ENCODE measurements at regions not wholly inside any gene's neighbourhood (a gene's known extent, or its start where the extent isn't known, plus 50 kb on each side); places are given as distances from the start of the nearest gene placed in this dataset.
"Not testable (repeated sequence)": the region's sequence is repeated elsewhere in the genome, so short reads cannot be mapped to it uniquely, and the experiment has no call there.

DNA sequence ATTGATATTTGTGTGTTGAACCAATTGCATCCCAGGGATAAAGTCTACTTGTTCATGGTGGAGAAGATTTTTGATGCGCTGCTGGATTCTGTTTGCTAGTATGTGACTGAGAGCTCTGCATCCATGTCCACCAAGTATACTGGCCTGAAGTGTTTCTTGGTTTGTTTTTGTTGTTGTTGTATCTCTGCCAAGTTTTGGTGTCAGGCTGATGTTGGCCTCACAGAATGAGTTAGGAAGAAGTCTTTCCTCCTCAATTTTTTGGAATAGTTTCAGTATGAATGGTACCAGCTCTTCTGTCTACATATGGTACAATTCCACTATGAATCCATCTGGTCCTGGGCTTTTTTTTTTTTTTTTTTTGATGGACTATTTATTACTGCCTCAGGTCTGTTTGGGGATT, 50.9 kb upstream of the OSTN start:
- H3K27ac ChIP-seq (ENCODE audit: low read length): no peak overlapping the region
- no peaks in the 10 kb centered on the region for H3K27me3 ChIP-seq (ENCODE audit: control insufficient read depth, insufficient read depth, low read length)
- no CpG with 5 or more reads among the region's 1 CpG for WGBS (ENCODE audit: insufficient coverage)
- no peak for DNase-seq
- H3K36me3 ChIP-seq (ENCODE audit: control insufficient read depth, insufficient read depth, low read length): no peaks in the 10 kb centered on the region
- no peaks in the 10 kb centered on the region for H3K4me1 ChIP-seq (ENCODE audit: control insufficient read depth, insufficient read depth, low read length)
- H3K9me3 ChIP-seq (replicated peaks; ENCODE audit: control insufficient read depth, low read depth, low read length): no peaks in the 10 kb centered on the region
- H3K4me3 ChIP-seq (ENCODE audit: low read length): no peak overlapping the region

DNA sequence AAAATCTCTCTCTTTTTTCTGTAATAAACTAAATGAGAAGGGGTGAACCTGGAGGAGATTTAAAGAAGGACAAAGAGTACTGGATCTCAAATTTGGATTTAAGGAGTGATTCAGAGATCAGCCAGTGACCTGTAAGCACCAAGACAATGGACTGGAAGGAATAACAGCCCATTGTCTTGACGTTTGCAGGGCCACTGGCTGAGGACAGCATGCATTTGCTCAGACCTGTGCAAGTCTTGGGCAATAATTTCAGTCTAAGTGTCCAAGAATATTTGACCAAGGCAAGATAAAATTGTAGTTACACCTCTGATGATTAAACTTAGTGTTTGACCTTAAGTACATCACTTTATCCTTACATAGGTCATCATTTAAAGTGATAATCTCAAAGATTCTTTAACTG, 55.8 kb upstream of the OSTN start:
- WGBS (ENCODE audit: insufficient coverage): 22% methylated on average over 1 of the region's 1 CpG
- H3K4me3 ChIP-seq (ENCODE audit: low read length): no peak overlapping the region
- DNase-seq: no peak
- no peaks in the 10 kb centered on the region for H3K27me3 ChIP-seq (ENCODE audit: control insufficient read depth, insufficient read depth, low read length)
- H3K36me3 ChIP-seq (ENCODE audit: control insufficient read depth, insufficient read depth, low read length): no peaks in the 10 kb centered on the region
- no peaks in the 10 kb centered on the region for H3K9me3 ChIP-seq (replicated peaks; ENCODE audit: control insufficient read depth, low read depth, low read length)
- no peak overlapping the region for H3K27ac ChIP-seq (ENCODE audit: low read length)
- no peaks in the 10 kb centered on the region for H3K4me1 ChIP-seq (ENCODE audit: control insufficient read depth, insufficient read depth, low read length)

DNA sequence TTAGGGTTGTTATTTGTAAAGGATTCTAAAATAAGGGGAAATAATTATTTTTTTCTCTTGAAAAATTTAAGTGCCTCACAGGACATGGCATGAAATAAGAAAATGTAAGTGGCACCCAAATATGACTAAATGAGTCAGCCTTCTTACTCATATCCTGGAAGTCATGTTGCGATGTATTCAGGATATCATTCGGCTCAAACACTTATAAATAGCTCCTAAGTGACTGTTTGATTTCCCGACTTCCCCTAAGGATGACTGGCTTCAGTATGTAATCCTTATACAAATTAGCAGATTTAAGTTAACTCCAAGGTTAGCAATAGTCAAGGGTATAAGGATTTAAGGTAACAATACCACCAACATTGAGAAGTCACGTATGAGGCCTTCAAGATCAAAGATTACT, 57.3 kb upstream of the OSTN start:
- no peaks in the 10 kb centered on the region for H3K4me1 ChIP-seq (ENCODE audit: control insufficient read depth, insufficient read depth, low read length)
- no peaks in the 10 kb centered on the region for H3K36me3 ChIP-seq (ENCODE audit: control insufficient read depth, insufficient read depth, low read length)
- H3K9me3 ChIP-seq (replicated peaks; ENCODE audit: control insufficient read depth, low read depth, low read length): no peaks in the 10 kb centered on the region
- DNase-seq: no peak
- WGBS (ENCODE audit: insufficient coverage): 80% methylated on average over 2 of the region's 4 CpGs
- H3K27ac ChIP-seq (ENCODE audit: low read length): no peak overlapping the region
- H3K4me3 ChIP-seq (ENCODE audit: low read length): no peak overlapping the region
- no peaks in the 10 kb centered on the region for H3K27me3 ChIP-seq (ENCODE audit: control insufficient read depth, insufficient read depth, low read length)

DNA sequence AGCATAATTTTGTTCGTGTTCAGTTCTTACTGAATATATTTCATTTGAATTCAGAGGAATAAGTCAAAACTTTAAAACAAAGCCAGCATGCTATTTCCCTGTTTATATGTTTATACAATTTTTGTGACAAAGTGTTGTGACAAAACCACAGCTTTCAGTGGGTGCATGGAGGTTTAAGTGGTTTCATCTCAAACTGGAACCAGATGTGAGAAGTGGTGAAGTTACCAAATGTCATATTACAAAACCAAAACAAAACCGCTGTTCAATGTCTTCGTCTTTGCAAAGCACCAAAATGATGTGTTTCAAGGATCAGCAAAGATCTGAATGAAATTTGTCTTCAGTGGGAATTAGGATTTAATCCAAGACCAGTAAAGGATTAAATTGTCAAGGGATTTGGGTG, 59.3 kb upstream of the OSTN start:
- Histone ChIP-seq H3K9me3 (replicated peaks; ENCODE audit: control insufficient read depth, low read depth, low read length) (no peaks in the 10 kb centered on the region), H3K4me3 (ENCODE audit: low read length) (no peak overlapping the region), H3K36me3 (ENCODE audit: control insufficient read depth, insufficient read depth, low read length) (no peaks in the 10 kb centered on the region), H3K27ac (ENCODE audit: low read length) (no peak overlapping the region), H3K27me3 (ENCODE audit: control insufficient read depth, insufficient read depth, low read length) (no peaks in the 10 kb centered on the region), H3K4me1 (ENCODE audit: control insufficient read depth, insufficient read depth, low read length) (no peaks in the 10 kb centered on the region)
- no peak for DNase-seq
- no CpG with 5 or more reads among the region's 3 CpGs for WGBS (ENCODE audit: insufficient coverage)

DNA sequence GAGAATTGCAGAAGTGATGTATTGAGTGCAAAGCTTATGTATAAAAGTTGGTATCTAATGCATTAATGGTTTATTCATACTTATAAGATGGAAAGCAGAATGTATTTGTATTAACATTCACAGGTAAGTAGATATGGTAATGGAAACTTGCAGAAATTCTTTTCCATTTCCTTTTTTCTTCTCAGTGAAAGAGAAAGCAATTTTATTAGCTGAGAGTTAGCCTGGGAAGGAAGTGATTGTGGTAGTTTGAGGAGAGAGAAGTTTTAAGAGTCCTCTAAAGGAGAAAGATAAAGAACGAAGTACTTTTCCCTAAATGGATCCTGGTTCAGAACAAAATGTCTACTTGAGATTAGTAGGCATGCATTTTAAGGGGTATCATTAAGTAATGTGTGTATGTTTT, 60.1 kb upstream of the OSTN start:
- WGBS (ENCODE audit: insufficient coverage): 83% methylated on average over 1 of the region's 1 CpG
- Histone ChIP-seq H3K4me3 (ENCODE audit: low read length) (no peak overlapping the region), H3K4me1 (ENCODE audit: control insufficient read depth, insufficient read depth, low read length) (no peaks in the 10 kb centered on the region), H3K9me3 (replicated peaks; ENCODE audit: control insufficient read depth, low read depth, low read length) (no peaks in the 10 kb centered on the region), H3K27ac (ENCODE audit: low read length) (no peak overlapping the region), H3K36me3 (ENCODE audit: control insufficient read depth, insufficient read depth, low read length) (no peaks in the 10 kb centered on the region), H3K27me3 (ENCODE audit: control insufficient read depth, insufficient read depth, low read length) (no peaks in the 10 kb centered on the region)
- DNase-seq: no peak

DNA sequence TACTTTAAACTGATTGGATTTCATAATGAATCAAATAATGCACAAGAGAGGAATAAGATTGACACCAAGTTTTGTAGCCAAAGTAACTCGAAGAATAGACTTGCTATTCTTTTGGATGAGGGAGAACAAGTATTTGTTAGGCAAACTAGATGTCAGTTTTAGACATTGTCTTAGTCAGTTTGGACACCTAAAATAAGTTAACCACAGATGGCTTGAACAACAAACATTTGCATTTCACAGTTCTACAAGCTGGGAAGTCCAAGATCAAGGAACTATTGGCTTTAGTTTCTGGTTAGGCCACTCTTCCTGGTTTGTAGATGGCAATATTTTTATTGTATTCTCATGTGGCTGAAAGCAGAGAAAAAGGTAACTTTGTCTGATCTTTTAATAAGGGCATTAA, 61.3 kb upstream of the OSTN start:
- Histone ChIP-seq H3K4me1 (ENCODE audit: control insufficient read depth, insufficient read depth, low read length) (no peaks in the 10 kb centered on the region), H3K9me3 (replicated peaks; ENCODE audit: control insufficient read depth, low read depth, low read length) (no peaks in the 10 kb centered on the region), H3K27ac (ENCODE audit: low read length) (no peak overlapping the region), H3K27me3 (ENCODE audit: control insufficient read depth, insufficient read depth, low read length) (no peaks in the 10 kb centered on the region), H3K36me3 (ENCODE audit: control insufficient read depth, insufficient read depth, low read length) (no peaks in the 10 kb centered on the region), H3K4me3 (ENCODE audit: low read length) (no peak overlapping the region)
- DNase-seq: no peak
- WGBS (ENCODE audit: insufficient coverage): no CpG with 5 or more reads among the region's 1 CpG

DNA sequence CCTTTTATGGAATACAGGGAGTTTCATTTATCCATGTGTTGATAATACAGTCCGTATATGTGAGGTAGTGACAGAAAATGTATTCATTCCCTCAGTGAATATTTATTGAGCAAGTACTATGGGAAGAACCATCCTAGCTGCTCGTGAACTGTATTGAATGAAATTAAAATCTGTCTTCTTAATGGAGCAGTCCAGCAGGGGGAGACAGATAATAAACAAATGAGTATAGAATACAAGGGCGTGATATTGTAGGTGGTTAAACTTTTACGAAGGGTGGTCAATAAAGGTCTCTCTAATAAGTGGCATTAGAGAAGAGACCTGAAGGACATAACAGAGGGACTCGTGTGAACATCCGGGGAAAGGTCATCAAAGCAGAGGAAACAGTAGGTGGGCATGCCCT, 62.7 kb upstream of the OSTN start:
- WGBS (ENCODE audit: insufficient coverage): 91% methylated on average over 5 of the region's 6 CpGs
- H3K36me3 ChIP-seq (ENCODE audit: control insufficient read depth, insufficient read depth, low read length): no peaks in the 10 kb centered on the region
- no peak for DNase-seq
- H3K27ac ChIP-seq (ENCODE audit: low read length): no peak overlapping the region
- H3K4me1 ChIP-seq (ENCODE audit: control insufficient read depth, insufficient read depth, low read length): no peaks in the 10 kb centered on the region
- H3K27me3 ChIP-seq (ENCODE audit: control insufficient read depth, insufficient read depth, low read length): no peaks in the 10 kb centered on the region
- no peaks in the 10 kb centered on the region for H3K9me3 ChIP-seq (replicated peaks; ENCODE audit: control insufficient read depth, low read depth, low read length)
- H3K4me3 ChIP-seq (ENCODE audit: low read length): no peak overlapping the region

DNA sequence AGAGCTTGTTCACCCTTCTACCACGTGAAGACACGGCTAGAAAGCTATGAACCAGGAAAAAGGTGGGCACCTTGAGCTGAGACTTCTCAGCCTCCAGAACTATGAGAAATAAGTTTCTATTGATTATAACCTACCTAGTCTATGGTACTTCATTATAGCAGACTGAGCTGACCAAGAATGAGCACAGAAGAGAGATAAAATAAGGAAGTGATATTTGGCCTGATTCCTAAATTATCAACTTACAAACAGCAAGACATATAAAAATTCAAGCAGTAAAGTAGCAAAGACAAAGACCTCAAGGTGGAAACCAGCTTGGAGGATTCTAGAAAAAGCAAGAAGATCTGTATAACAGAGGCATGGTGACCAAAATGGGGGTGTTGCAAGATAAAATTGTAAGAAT, 63.9 kb upstream of the OSTN start:
- Histone ChIP-seq H3K27ac (ENCODE audit: low read length) (no peak overlapping the region), H3K9me3 (replicated peaks; ENCODE audit: control insufficient read depth, low read depth, low read length) (no peaks in the 10 kb centered on the region), H3K4me3 (ENCODE audit: low read length) (no peak overlapping the region), H3K36me3 (ENCODE audit: control insufficient read depth, insufficient read depth, low read length) (no peaks in the 10 kb centered on the region), H3K27me3 (ENCODE audit: control insufficient read depth, insufficient read depth, low read length) (no peaks in the 10 kb centered on the region), H3K4me1 (ENCODE audit: control insufficient read depth, insufficient read depth, low read length) (no peaks in the 10 kb centered on the region)
- no peak for DNase-seq
- WGBS (ENCODE audit: insufficient coverage): no CpG with 5 or more reads among the region's 2 CpGs

DNA sequence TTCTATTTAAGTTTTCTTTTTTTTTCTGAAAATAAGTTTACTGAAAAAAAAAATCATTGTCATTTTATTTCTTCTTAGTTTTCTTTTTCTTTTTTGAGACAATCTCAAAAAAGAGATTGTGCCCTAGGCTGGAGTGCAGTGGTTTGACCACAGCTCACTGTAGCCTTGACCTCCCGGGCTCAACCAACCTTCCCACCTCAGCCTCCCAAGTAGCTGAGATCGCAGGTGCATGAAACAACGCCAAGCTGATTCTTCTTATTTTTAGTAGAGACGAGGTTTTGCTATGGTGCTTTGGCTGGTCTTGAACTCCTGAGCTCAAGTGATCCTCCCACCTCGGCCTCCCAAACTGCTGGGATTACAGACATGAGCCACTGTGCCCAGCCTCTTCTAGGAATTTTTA, 65.7 kb upstream of the OSTN start:
- H3K4me1 ChIP-seq (ENCODE audit: control insufficient read depth, insufficient read depth, low read length): no peaks in the 10 kb centered on the region
- H3K27ac ChIP-seq (ENCODE audit: low read length): no peak overlapping the region
- no peak for DNase-seq
- H3K4me3 ChIP-seq (ENCODE audit: low read length): no peak overlapping the region
- no peaks in the 10 kb centered on the region for H3K27me3 ChIP-seq (ENCODE audit: control insufficient read depth, insufficient read depth, low read length)
- WGBS (ENCODE audit: insufficient coverage): 100% methylated on average over 2 of the region's 5 CpGs
- H3K9me3 ChIP-seq (replicated peaks; ENCODE audit: control insufficient read depth, low read depth, low read length): no peaks in the 10 kb centered on the region
- no peaks in the 10 kb centered on the region for H3K36me3 ChIP-seq (ENCODE audit: control insufficient read depth, insufficient read depth, low read length)

DNA sequence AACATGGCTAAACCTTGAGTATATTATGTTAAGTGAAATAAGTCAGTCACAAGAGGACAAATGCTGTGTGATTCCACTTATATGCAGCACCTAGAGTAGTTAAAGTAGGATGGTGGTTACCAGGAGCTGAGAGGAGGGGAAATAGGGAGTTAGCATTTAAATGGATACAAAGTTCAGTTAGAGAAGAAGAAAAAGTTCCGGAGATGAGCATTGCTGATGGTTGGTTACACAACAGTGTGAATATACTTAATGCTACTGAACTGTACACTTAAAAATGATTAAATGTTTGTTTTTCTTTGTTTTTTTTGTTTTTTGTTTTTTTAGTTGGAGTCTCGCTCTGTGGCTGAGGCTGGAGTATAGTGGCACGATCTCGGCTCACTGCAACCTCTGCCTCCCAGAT, 67.7 kb upstream of the OSTN start:
- no peak overlapping the region for H3K4me3 ChIP-seq (ENCODE audit: low read length)
- H3K27ac ChIP-seq (ENCODE audit: low read length): no peak overlapping the region
- no peaks in the 10 kb centered on the region for H3K4me1 ChIP-seq (ENCODE audit: control insufficient read depth, insufficient read depth, low read length)
- WGBS (ENCODE audit: insufficient coverage): no CpG with 5 or more reads among the region's 4 CpGs
- H3K36me3 ChIP-seq (ENCODE audit: control insufficient read depth, insufficient read depth, low read length): no peaks in the 10 kb centered on the region
- H3K27me3 ChIP-seq (ENCODE audit: control insufficient read depth, insufficient read depth, low read length): no peaks in the 10 kb centered on the region
- no peak for DNase-seq
- H3K9me3 ChIP-seq (replicated peaks; ENCODE audit: control insufficient read depth, low read depth, low read length): no peaks in the 10 kb centered on the region

DNA sequence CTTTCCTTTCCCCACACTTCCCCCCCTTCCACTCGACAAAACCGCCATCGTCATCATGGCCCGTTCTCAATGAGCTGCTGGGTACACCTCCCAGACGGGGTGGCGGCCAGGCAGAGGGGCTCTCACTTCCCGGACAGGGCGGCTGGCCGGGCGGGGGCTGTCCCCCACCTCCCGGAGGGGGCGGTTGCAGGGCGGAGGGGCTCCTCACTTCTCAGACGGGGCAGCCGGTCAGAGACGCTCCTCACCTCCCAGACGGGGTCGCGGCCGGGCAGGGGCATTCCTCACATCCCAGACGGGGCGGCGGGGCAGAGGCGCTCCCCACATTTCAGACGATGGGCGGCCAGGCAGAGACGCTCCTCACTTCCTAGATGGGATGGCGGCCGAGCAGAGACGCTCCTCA, 74.2 kb upstream of the OSTN start:
- WGBS (ENCODE audit: insufficient coverage): 94% methylated on average over 12 of the region's 30 CpGs
- H3K9me3 ChIP-seq (replicated peaks; ENCODE audit: control insufficient read depth, low read depth, low read length); DNase-seq; H3K27ac ChIP-seq (ENCODE audit: low read length); H3K27me3 ChIP-seq (ENCODE audit: control insufficient read depth, insufficient read depth, low read length); H3K4me3 ChIP-seq (ENCODE audit: low read length); H3K4me1 ChIP-seq (ENCODE audit: control insufficient read depth, insufficient read depth, low read length); H3K36me3 ChIP-seq (ENCODE audit: control insufficient read depth, insufficient read depth, low read length): not testable (repeated sequence)
